HepG2 (cell line): ENCODE measurements at regions not wholly inside any gene's neighbourhood (a gene's known extent, or its start where the extent isn't known, plus 50 kb on each side); places are given as distances from the start of the nearest gene placed in this dataset.

Experiments used
- ATAC-seq: fragments of 200-7000 bp; cut with Tn5 transposase; 3 replicates; pipeline ENCODE4 v1.9.1; 2020; ENCODE audit warnings: mild to moderate bottlenecking, moderate library complexity
- BruUV-seq: library from RNA; stranded (reverse); fragments of 400-500 nt; replicated peaks from 2 replicates; lab custom pipeline; 2021; lab: Mats Ljungman, UMichigan
- CTCF ChIA-PET: fragments of 300-600 bp; formaldehyde crosslinking; extraction: SDS; loops from one replicate; lab custom pipeline; 2021; ENCODE audit warnings: low total read pairs, inconsistent platforms, low intra/inter-chr PET ratio; lab: Yijun Ruan, JAX
- POLR2A ChIA-PET: fragments of 350-600 bp; sonication (Branson Sonifier 250); formaldehyde crosslinking; loops from one replicate; lab custom pipeline; 2020; ENCODE audit warnings: antibody characterized with exemption, inconsistent platforms; lab: Yijun Ruan, JAX
- DNase-seq: peaks from one replicate; pipeline ENCODE4 v3.0.0-alpha.2; 2015; ENCODE audit warnings: low spot score
- FAIRE-seq: peaks from 3 replicates; lab custom pipeline; 2011; peaks lifted over from hg19 to GRCh38; lab: Jason Lieb, UNC
- H2AFZ ChIP-seq: one replicate; pipeline ENCODE4 v1.6.1; 2011; ENCODE audit warnings: low read length, inconsistent platforms
- H3K27ac ChIP-seq: fragments of 300-600 bp; 3 replicates; pipeline ENCODE4 v1.8.0; 2011; ENCODE audit warnings: mixed run types, mild to moderate bottlenecking, mixed read lengths, low read length, inconsistent platforms; ENCODE audit not compliant: insufficient read depth; ENCODE audit errors: extremely low read length
- H3K27me3 ChIP-seq, 2 experiments: fragments of 200-600 bp in 1 of 2; 2 replicates in 1 of 2; 3 replicates in 1 of 2; pipeline versions ENCODE4 v1.6.0 to v1.8.0; 2011; ENCODE audit warnings: low read length in 2 of 2, mild to moderate bottlenecking in 2 of 2, moderate library complexity in 2 of 2, inconsistent platforms in 1 of 2; ENCODE audit not compliant: insufficient read depth in 2 of 2, control insufficient read depth in 1 of 2
- H3K36me3 ChIP-seq, 2 experiments: fragments of 200-600 bp in 1 of 2; replicated peaks in 1 of 2; 2 replicates in 1 of 2; 3 replicates in 1 of 2; pipeline versions ENCODE4 v1.5.1 to v1.8.0; 2011; ENCODE audit warnings: low read length in 2 of 2, inconsistent platforms in 1 of 2; ENCODE audit not compliant: insufficient read depth in 2 of 2, control insufficient read depth in 1 of 2
- H3K4me1 ChIP-seq: 2 replicates; pipeline ENCODE4 v1.5.1; 2012; ENCODE audit warnings: low read length, inconsistent platforms; ENCODE audit not compliant: insufficient read depth
- H3K4me2 ChIP-seq: 2 replicates; pipeline ENCODE4 v1.6.0; 2011; ENCODE audit warnings: low read depth, low read length, inconsistent platforms
- H3K4me3 ChIP-seq, 3 experiments: fragments of 200-600 bp in 1 of 3; sonication (generic), shearing (Covaris generic) in 1 of 3; replicated peaks in 1 of 3; 2 replicates each; pipeline ENCODE4 v1.5.1; 2011 to 2016; ENCODE audit warnings: low read length in 3 of 3, inconsistent platforms in 2 of 3, low read depth in 2 of 3, mild to moderate bottlenecking in 2 of 3, control low read depth in 1 of 3, mixed read lengths in 1 of 3; ENCODE audit not compliant: insufficient read depth in 1 of 3
- H3K79me2 ChIP-seq: one replicate; pipeline ENCODE4 v1.6.1; 2011; ENCODE audit warnings: low read length, inconsistent platforms; ENCODE audit not compliant: insufficient read depth
- H3K9ac ChIP-seq: 2 replicates; pipeline ENCODE4 v1.6.0; 2011; ENCODE audit warnings: mild to moderate bottlenecking, low read depth, low read length, inconsistent platforms; ENCODE audit not compliant: insufficient read depth
- H3K9me3 ChIP-seq: 2 replicates; pipeline ENCODE4 v1.5.1; 2012; ENCODE audit warnings: mild to moderate bottlenecking, low read length
- H4K20me1 ChIP-seq: 2 replicates; pipeline ENCODE4 v1.6.0; 2011; ENCODE audit warnings: inconsistent platforms, mild to moderate bottlenecking, low read length, moderate library complexity; ENCODE audit not compliant: insufficient read depth
- CC2D1A ChIP-seq: sonication (generic); formaldehyde crosslinking; IDR thresholded peaks from 2 replicates; pipeline ENCODE4 v1.8.1; 2023; ENCODE audit warnings: mild to moderate bottlenecking, missing genetic modification reagents
- ELF1 ChIP-seq: sonication (generic); formaldehyde crosslinking; IDR thresholded peaks from 2 replicates; pipeline ENCODE4 v1.4.0; 2020; ENCODE audit warnings: missing genetic modification reagents
- ETS1 ChIP-seq: sonication (generic); formaldehyde crosslinking; IDR thresholded peaks from 2 replicates; pipeline ENCODE4 v1.4.0; 2020; ENCODE audit warnings: missing genetic modification reagents
- GFI1 ChIP-seq: sonication (generic); formaldehyde crosslinking; IDR thresholded peaks from 2 replicates; pipeline ENCODE4 v1.5.0; 2020; ENCODE audit warnings: missing genetic modification reagents, mild to moderate bottlenecking, borderline replicate concordance
- HES4 ChIP-seq: sonication (generic); formaldehyde crosslinking; IDR thresholded peaks from 2 replicates; pipeline ENCODE4 v1.9.0; 2021; ENCODE audit warnings: mild to moderate bottlenecking, missing genetic modification reagents, borderline replicate concordance
- KDM6A ChIP-seq: IDR thresholded peaks from 2 replicates; pipeline ENCODE4 v1.6.1; 2016; ENCODE audit warnings: low read depth
- MED8 ChIP-seq: sonication (generic); formaldehyde crosslinking; IDR thresholded peaks from 2 replicates; pipeline ENCODE4 v1.8.1; 2023; ENCODE audit warnings: mild to moderate bottlenecking, missing genetic modification reagents; ENCODE audit not compliant: insufficient replicate concordance
- NFIB ChIP-seq: sonication (generic); formaldehyde crosslinking; IDR thresholded peaks from 2 replicates; pipeline ENCODE4 v1.9.0; 2021; ENCODE audit warnings: missing genetic modification reagents, mild to moderate bottlenecking, borderline replicate concordance
- TCF7L2 ChIP-seq: IDR thresholded peaks from 2 replicates; pipeline ENCODE4 v1.6.1; 2011; ENCODE audit warnings: mild to moderate bottlenecking, low read depth, low read length, moderate library complexity
- ZBTB7A ChIP-seq: sonication (generic); formaldehyde crosslinking; IDR thresholded peaks from 2 replicates; pipeline ENCODE4 v1.8.0; 2022; ENCODE audit warnings: mild to moderate bottlenecking, missing genetic modification reagents
- ZHX1 ChIP-seq: sonication (generic); formaldehyde crosslinking; IDR thresholded peaks from 2 replicates; pipeline ENCODE4 v1.8.1; 2022; ENCODE audit warnings: low read depth, mild to moderate bottlenecking, missing genetic modification reagents
- ZNF260 ChIP-seq: sonication (generic); formaldehyde crosslinking; IDR thresholded peaks from 2 replicates; pipeline ENCODE4 v1.4.0; 2020; ENCODE audit warnings: missing genetic modification reagents, low read depth, mild to moderate bottlenecking, borderline replicate concordance
- ZNF572 ChIP-seq: sonication (generic); formaldehyde crosslinking; IDR thresholded peaks from 2 replicates; pipeline ENCODE4 v1.5.1; 2020; ENCODE audit warnings: mild to moderate bottlenecking, missing genetic modification reagents
- ZNF616 ChIP-seq: sonication (generic); formaldehyde crosslinking; IDR thresholded peaks from 2 replicates; pipeline ENCODE4 v1.5.0; 2020; ENCODE audit warnings: low read depth, mild to moderate bottlenecking, missing genetic modification reagents
- ZNF776 ChIP-seq: sonication (generic); formaldehyde crosslinking; IDR thresholded peaks from 2 replicates; pipeline ENCODE4 v1.4.0; 2020; ENCODE audit warnings: mild to moderate bottlenecking, missing genetic modification reagents
- ZNF83 ChIP-seq: sonication (generic); formaldehyde crosslinking; IDR thresholded peaks from 2 replicates; pipeline ENCODE4 v1.4.0; 2020; ENCODE audit warnings: missing genetic modification reagents, mild to moderate bottlenecking, borderline replicate concordance
- WGBS: methylation state at CpG from one replicate; pipeline ENCODE4 v1.1.6; 2017; ENCODE audit warnings: low lambda C conversion rate; 5-methylcytosine and 5-hydroxymethylcytosine counted together
- in situ Hi-C: cut with HindIII; loops from 2 replicates; pipeline ENCODE4 v1.10.0; 2017; ENCODE audit warnings: low pct_unique_long_range_greater_than_20kb; ENCODE audit not compliant: extremely low pct_ligation_motif_present
- intact Hi-C: fragments of 100-400 bp; cut with micrococcal nuclease; formaldehyde crosslinking; loops from one replicate; pipeline ENCODE4 v1.10.0; 2022; ENCODE audit not compliant: unreplicated experiment
- TF ChIP-seq, protein P1 (sequence below): sonication (generic); formaldehyde crosslinking; IDR thresholded peaks from 2 replicates; pipeline ENCODE4 v1.5.1; 2020; ENCODE audit warnings: mild to moderate bottlenecking, missing genetic modification reagents, borderline replicate concordance

DNA sequence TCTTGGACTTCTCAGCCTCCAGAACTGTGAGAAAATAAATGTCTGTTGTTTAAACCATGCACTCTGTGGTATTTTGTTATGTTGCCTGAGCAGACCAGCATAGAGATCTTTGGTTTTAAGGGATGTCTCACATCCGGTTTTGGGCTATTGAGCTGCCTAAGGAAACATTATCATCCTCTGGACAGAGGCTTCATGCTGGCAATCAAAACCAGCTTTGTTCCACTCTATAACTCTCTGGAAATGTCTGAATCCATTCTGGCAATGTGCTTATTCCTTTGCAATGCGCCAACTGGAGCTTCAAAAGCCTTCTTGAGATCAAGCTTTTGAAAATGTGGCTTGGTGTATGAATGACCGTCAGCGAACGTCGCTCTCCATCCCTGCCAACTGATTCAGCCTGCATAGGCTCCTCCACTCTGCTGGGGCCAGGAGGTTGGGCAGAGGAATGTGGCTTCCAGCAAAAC, 183.6 kb upstream of the MGAT5 start:
- Histone ChIP-seq H3K4me3 (no peak overlapping the region), H3K27me3 (peaks cover 0 to 3% of the 10 kb centered on the region in 2 experiments; a peak in 1 of 5 replicates), H3K9me3 (no peaks in the 10 kb centered on the region), H3K4me2 (no peak overlapping the region), H3K4me1 (no peaks in the 10 kb centered on the region), H3K36me3 (no peaks in the 10 kb centered on the region), H2AFZ (no peak overlapping the region), H3K27ac (no peak overlapping the region), H4K20me1 (no peaks in the 10 kb centered on the region), H3K9ac (no peak overlapping the region), H3K79me2 (no peaks in the 10 kb centered on the region)
- TF ChIP-seq KDM6A (CRISPR knock-in tag) (no peak), CC2D1A (CRISPR knock-in tag) (no peak), ELF1 (CRISPR knock-in tag) (no peak), HES4 (CRISPR knock-in tag) (no peak), ZNF83 (CRISPR knock-in tag) (no peak), TCF7L2 (no peak), GFI1 (CRISPR knock-in tag) (no peak), ZNF572 (no peak), ZNF260 (CRISPR knock-in tag) (no peak), ZHX1 (no peak), ZBTB7A (no peak), ETS1 (CRISPR knock-in tag) (no peak), ZNF776 (CRISPR knock-in tag) (no peak), NFIB (CRISPR knock-in tag) (no peak), MED8 (CRISPR knock-in tag) (no peak), ZNF616 (CRISPR knock-in tag) (no peak)
- TF ChIP-seq, protein P1, sequence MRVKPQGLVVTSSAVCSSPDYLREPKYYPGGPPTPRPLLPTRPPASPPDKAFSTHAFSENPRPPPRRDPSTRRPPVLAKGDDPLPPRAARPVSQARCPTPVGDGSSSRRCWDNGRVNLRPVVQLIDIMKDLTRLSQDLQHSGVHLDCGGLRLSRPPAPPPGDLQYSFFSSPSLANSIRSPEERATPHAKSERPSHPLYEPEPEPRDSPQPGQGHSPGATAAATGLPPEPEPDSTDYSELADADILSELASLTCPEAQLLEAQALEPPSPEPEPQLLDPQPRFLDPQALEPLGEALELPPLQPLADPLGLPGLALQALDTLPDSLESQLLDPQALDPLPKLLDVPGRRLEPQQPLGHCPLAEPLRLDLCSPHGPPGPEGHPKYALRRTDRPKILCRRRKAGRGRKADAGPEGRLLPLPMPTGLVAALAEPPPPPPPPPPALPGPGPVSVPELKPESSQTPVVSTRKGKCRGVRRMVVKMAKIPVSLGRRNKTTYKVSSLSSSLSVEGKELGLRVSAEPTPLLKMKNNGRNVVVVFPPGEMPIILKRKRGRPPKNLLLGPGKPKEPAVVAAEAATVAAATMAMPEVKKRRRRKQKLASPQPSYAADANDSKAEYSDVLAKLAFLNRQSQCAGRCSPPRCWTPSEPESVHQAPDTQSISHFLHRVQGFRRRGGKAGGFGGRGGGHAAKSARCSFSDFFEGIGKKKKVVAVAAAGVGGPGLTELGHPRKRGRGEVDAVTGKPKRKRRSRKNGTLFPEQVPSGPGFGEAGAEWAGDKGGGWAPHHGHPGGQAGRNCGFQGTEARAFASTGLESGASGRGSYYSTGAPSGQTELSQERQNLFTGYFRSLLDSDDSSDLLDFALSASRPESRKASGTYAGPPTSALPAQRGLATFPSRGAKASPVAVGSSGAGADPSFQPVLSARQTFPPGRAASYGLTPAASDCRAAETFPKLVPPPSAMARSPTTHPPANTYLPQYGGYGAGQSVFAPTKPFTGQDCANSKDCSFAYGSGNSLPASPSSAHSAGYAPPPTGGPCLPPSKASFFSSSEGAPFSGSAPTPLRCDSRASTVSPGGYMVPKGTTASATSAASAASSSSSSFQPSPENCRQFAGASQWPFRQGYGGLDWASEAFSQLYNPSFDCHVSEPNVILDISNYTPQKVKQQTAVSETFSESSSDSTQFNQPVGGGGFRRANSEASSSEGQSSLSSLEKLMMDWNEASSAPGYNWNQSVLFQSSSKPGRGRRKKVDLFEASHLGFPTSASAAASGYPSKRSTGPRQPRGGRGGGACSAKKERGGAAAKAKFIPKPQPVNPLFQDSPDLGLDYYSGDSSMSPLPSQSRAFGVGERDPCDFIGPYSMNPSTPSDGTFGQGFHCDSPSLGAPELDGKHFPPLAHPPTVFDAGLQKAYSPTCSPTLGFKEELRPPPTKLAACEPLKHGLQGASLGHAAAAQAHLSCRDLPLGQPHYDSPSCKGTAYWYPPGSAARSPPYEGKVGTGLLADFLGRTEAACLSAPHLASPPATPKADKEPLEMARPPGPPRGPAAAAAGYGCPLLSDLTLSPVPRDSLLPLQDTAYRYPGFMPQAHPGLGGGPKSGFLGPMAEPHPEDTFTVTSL (CRISPR knock-in tag): no peak
- BruUV-seq: no TSS peak
- in situ Hi-C loops (no loop called here), intact Hi-C loops (no loop called here)
- ATAC-seq (no peak), DNase-seq (no peak), FAIRE-seq (no peak)
- POLR2A ChIA-PET: no interaction called here
- CTCF ChIA-PET: no interaction called here
- WGBS: 49% methylated on average over 6 of the region's 6 CpGs
